K562 (cell line): ENCODE measurements at regions not wholly inside any gene's neighbourhood (a gene's known extent, or its start where the extent isn't known, plus 50 kb on each side); places are given as distances from the start of the nearest gene placed in this dataset.

ENCODE experiments used
- ATAC-seq: fragments of 200-7000 bp; cut with Tn5 transposase; 3 replicates; pipeline ENCODE4 v1.9.1; 2020; ENCODE audit warnings: moderate library complexity
- BruUV-seq: library from RNA; stranded (reverse); fragments of 400-500 nt; replicated peaks from 2 replicates; lab custom pipeline; 2021; lab: Mats Ljungman, UMichigan
- CTCF ChIA-PET: fragments of 300-600 bp; formaldehyde crosslinking; extraction: SDS; loops from one replicate; lab custom pipeline; 2021; ENCODE audit warnings: low intra/inter-chr PET ratio; lab: Yijun Ruan, JAX
- POLR2A ChIA-PET: fragments of 300-600, 350-650 bp; sonication (Branson Sonifier 250); formaldehyde crosslinking; extraction: SDS; loops from one replicate; lab custom pipeline; 2021; ENCODE audit warnings: antibody characterized with exemption, inconsistent platforms; lab: Yijun Ruan, JAX
- DNase-seq, 4 experiments: peaks; one replicate each; pipeline versions ENCODE4 v3.0.0 to v3.0.0-alpha.2; 2011 to 2018; ENCODE audit warnings: low spot score in 3 of 4, mixed read lengths in 3 of 4; ENCODE audit errors: extremely low read depth in 1 of 4
- FAIRE-seq: peaks from 2 replicates; lab custom pipeline; 2011; peaks lifted over from hg19 to GRCh38; lab: Jason Lieb, UNC
- H2AFZ ChIP-seq: 2 replicates; pipeline ENCODE4 v1.6.0; 2011; ENCODE audit warnings: low read depth, low read length, control low read depth, inconsistent platforms
- H3K27ac ChIP-seq: fragments of 200-600 bp; 3 replicates; pipeline ENCODE4 v1.8.0; 2011; ENCODE audit warnings: low read depth, mild to moderate bottlenecking, control low read depth, inconsistent platforms, low read length, moderate library complexity, mixed read lengths; ENCODE audit errors: extremely low read depth
- H3K27me3 ChIP-seq, 2 experiments: fragments of 300-600 bp in 1 of 2; 2 replicates in 1 of 2; 3 replicates in 1 of 2; pipeline versions ENCODE4 v1.6.0 to v1.8.0; 2011; ENCODE audit warnings: inconsistent platforms in 2 of 2, low read length in 2 of 2, mild to moderate bottlenecking in 1 of 2, mixed read lengths in 1 of 2, moderate library complexity in 1 of 2; ENCODE audit not compliant: control insufficient read depth in 2 of 2, insufficient read depth in 2 of 2
- H3K36me3 ChIP-seq: fragments of 300-600 bp; 3 replicates; pipeline ENCODE4 v1.8.0; 2011; ENCODE audit warnings: mild to moderate bottlenecking, low read length, inconsistent platforms; ENCODE audit not compliant: control insufficient read depth, insufficient read depth
- H3K4me1 ChIP-seq, 2 experiments: fragments of 200-600 bp in 1 of 2; replicated peaks in 1 of 2; 2 replicates in 1 of 2; 3 replicates in 1 of 2; pipeline versions ENCODE4 v1.5.1 to v1.8.0; 2011; ENCODE audit warnings: inconsistent platforms in 2 of 2, low read length in 2 of 2, mild to moderate bottlenecking in 1 of 2, mixed read lengths in 1 of 2, moderate library complexity in 1 of 2; ENCODE audit not compliant: control insufficient read depth in 2 of 2, insufficient read depth in 2 of 2
- H3K4me2 ChIP-seq: 2 replicates; pipeline ENCODE4 v1.6.1; 2011; ENCODE audit warnings: low read length, control low read depth, inconsistent platforms, mixed read lengths; ENCODE audit not compliant: insufficient read depth
- H3K4me3 ChIP-seq: fragments of 200-600 bp; sonication (generic), shearing (Covaris generic); 2 replicates; pipeline ENCODE4 v1.5.1; 2016; ENCODE audit warnings: control low read depth, inconsistent platforms
- H3K79me2 ChIP-seq: fragments of 200-600 bp; 3 replicates; pipeline ENCODE4 v1.8.0; 2011; ENCODE audit warnings: low read length, inconsistent platforms; ENCODE audit not compliant: control insufficient read depth, insufficient read depth
- H3K9ac ChIP-seq, 2 experiments: 2 replicates each; pipeline versions ENCODE4 v1.6.0 to v1.6.1; 2011; ENCODE audit warnings: low read depth in 2 of 2, low read length in 2 of 2, control low read depth in 1 of 2, inconsistent platforms in 1 of 2, mild to moderate bottlenecking in 1 of 2, mixed read lengths in 1 of 2; ENCODE audit not compliant: insufficient read depth in 1 of 2
- H3K9me1 ChIP-seq: one replicate; pipeline ENCODE4 v1.6.0; 2011; ENCODE audit warnings: inconsistent platforms, mild to moderate bottlenecking, low read length, moderate library complexity; ENCODE audit not compliant: control insufficient read depth, insufficient read depth
- H3K9me3 ChIP-seq: replicated peaks from 2 replicates; pipeline ENCODE4 v1.5.1; 2011; ENCODE audit warnings: low read depth, low read length, inconsistent platforms; ENCODE audit not compliant: control insufficient read depth, insufficient read depth
- H4K20me1 ChIP-seq: replicated peaks from 2 replicates; pipeline ENCODE4 v1.6.1; 2011; ENCODE audit warnings: low read length, inconsistent platforms, mixed read lengths; ENCODE audit not compliant: control insufficient read depth, insufficient read depth
- KLF6 ChIP-seq: fragments of 250-450 bp; sonication (Bioruptor Pico); IDR thresholded peaks from 2 replicates; pipeline ENCODE4 v1.4.0; 2020; ENCODE audit warnings: mild to moderate bottlenecking, moderate library complexity, borderline replicate concordance
- LCOR ChIP-seq: sonication (generic); formaldehyde crosslinking; IDR thresholded peaks from 2 replicates; pipeline ENCODE4 v1.8.0; 2022; ENCODE audit warnings: mild to moderate bottlenecking, missing genetic modification reagents
- NELFE ChIP-seq: IDR thresholded peaks from 2 replicates; pipeline ENCODE4 v1.6.1; 2011; ENCODE audit warnings: mild to moderate bottlenecking; ENCODE audit not compliant: insufficient read depth, insufficient read length
- OTX1 ChIP-seq: fragments of 450-650 bp; formaldehyde crosslinking; IDR thresholded peaks from 2 replicates; pipeline ENCODE4 v1.4.0; 2022; ENCODE audit warnings: mild to moderate bottlenecking
- SAFB2 ChIP-seq: fragments of 200-400 bp; formaldehyde crosslinking; IDR thresholded peaks from 2 replicates; pipeline ENCODE4 v1.6.1; 2018; ENCODE audit warnings: borderline replicate concordance, low read length, low read depth, moderate library complexity; ENCODE audit not compliant: severe bottlenecking
- SP2 ChIP-seq: IDR thresholded peaks from 2 replicates; pipeline ENCODE4 v1.6.1; 2011; ENCODE audit warnings: mild to moderate bottlenecking, low read depth, low read length, moderate library complexity; ENCODE audit not compliant: poor library complexity, severe bottlenecking; ENCODE audit errors: extremely low read depth
- ZNF316 ChIP-seq: fragments of 450-650 bp; IDR thresholded peaks from 2 replicates; pipeline ENCODE4 v1.6.1; 2016
- WGBS: fragments of 100-300 bp; shearing (Covaris generic); methylation state at CpG from one replicate; pipeline ENCODE4 v1.1.6; 2016; ENCODE audit warnings: low coverage, mixed read lengths; ENCODE audit not compliant: insufficient coverage; ENCODE audit errors: missing lambda C conversion rate; 5-methylcytosine and 5-hydroxymethylcytosine counted together
- in situ Hi-C: fragments of 300-500 bp; cut with MboI; formaldehyde crosslinking; loops from 4 replicates; pipeline ENCODE4 v1.15.0; 2018; ENCODE audit warnings: inconsistent platforms, mixed read lengths
- intact Hi-C: fragments of 100-400 bp; cut with micrococcal nuclease; formaldehyde crosslinking; loops from 2 replicates; pipeline ENCODE4 v1.14.2; 2022
- TF ChIP-seq, protein P1 (sequence below): sonication (generic); formaldehyde crosslinking; IDR thresholded peaks from 2 replicates; pipeline ENCODE4 v1.8.0; 2022; ENCODE audit warnings: mild to moderate bottlenecking, missing genetic modification reagents
- TF ChIP-seq, protein P2 (sequence below): fragments of 250-450 bp; sonication (Bioruptor Pico); IDR thresholded peaks from 2 replicates; pipeline ENCODE4 v1.4.0; 2020; ENCODE audit warnings: mild to moderate bottlenecking, moderate library complexity, borderline replicate concordance
- TF ChIP-seq, protein P3 (sequence below): fragments of 450-650 bp; conservative IDR thresholded peaks from 2 replicates; pipeline ENCODE4 v1.6.1; 2016; ENCODE audit warnings: missing genetic modification characterization, low read depth, mild to moderate bottlenecking, control low read depth, missing compliant biosample characterization

DNA sequence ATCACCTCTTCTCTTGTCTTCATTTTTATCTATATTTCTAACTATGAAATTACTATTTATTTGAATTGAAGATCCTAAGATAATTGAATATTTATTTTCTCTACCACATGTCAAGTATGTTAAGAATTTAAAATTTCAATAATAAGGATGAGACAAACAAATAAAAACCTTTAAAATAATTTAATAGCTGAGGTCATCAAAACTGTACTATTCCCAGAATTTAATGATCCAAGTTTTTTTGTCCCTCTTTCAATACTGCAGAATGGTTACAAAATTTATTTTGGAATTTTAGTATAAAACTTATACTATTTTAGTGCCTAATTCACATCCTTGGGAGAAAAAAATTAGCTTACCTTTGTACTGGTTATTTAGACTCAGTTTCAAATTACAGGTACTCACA is 774.9 kb downstream of the ROBO2 start:
- Histone ChIP-seq H3K9me1 (no peaks in the 10 kb centered on the region), H3K79me2 (no peaks in the 10 kb centered on the region), H3K27ac (no peak overlapping the region), H3K4me1 (no peaks in the 10 kb centered on the region), H3K9me3 (no peaks in the 10 kb centered on the region; the same call in 1 of the 2 replicates), H3K4me2 (no peak overlapping the region), H3K27me3 (no peaks in the 10 kb centered on the region), H3K36me3 (no peaks in the 10 kb centered on the region), H3K4me3 (no peak overlapping the region), H2AFZ (no peak overlapping the region), H4K20me1 (no peaks in the 10 kb centered on the region), H3K9ac (no peak overlapping the region)
- ATAC-seq (no peak), FAIRE-seq (no peak), DNase-seq (no peak)
- intact Hi-C loops, result no loop called here
- in situ Hi-C loops, result no loop called here
- ChIA-PET POLR2A (no interaction called here), CTCF (no interaction called here)
- no TSS peak for BruUV-seq
- TF ChIP-seq ZNF316, result 0 out of 2 replicates have a peak, but pooled peaks have one; percentile 18
- TF ChIP-seq SP2, result no peak

DNA sequence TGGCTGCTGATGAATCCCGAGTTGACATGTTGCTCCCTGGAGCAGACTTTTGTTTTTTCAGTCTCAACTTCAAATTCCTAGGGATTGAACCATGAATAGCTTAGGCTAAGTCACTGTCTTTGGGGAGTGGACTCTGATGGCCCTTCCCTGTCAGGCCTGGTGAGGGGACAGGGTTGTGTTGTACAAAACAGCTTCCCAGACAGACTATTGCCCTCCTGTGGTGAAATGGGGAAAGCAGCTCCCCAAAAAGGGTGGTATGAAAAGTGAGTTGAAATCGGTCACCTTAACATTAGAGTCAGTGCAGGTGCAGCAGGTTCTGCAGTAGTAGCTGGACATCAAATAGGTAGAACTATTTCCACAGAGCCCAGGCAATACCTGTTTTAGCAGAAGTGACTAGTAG is 775.6 kb downstream of the ROBO2 start:
- ATAC-seq (no peak), DNase-seq (peak in 1 of 4 experiments; percentile 1), FAIRE-seq (no peak)
- 0% methylated on average over 2 of the region's 2 CpGs for WGBS
- H3K4me3 ChIP-seq, result no peak overlapping the region
- ChIA-PET POLR2A (no interaction called here), CTCF (no interaction called here)
- H3K4me2 ChIP-seq, result no peak overlapping the region
- no peak overlapping the region for H2AFZ ChIP-seq
- no TSS peak for BruUV-seq
- no peaks in the 10 kb centered on the region for H3K9me1 ChIP-seq
- no peaks in the 10 kb centered on the region for H3K4me1 ChIP-seq
- H3K36me3 ChIP-seq, result no peaks in the 10 kb centered on the region
- intact Hi-C loops (no loop called here), in situ Hi-C loops (no loop called here)
- no peaks in the 10 kb centered on the region for H3K27me3 ChIP-seq
- H3K27ac ChIP-seq, result no peak overlapping the region
- no peaks in the 10 kb centered on the region; the same call in 1 of the 2 replicates for H3K9me3 ChIP-seq
- H4K20me1 ChIP-seq, result no peaks in the 10 kb centered on the region
- H3K79me2 ChIP-seq, result no peaks in the 10 kb centered on the region
- H3K9ac ChIP-seq, result no peak overlapping the region
- TF ChIP-seq, protein P1, sequence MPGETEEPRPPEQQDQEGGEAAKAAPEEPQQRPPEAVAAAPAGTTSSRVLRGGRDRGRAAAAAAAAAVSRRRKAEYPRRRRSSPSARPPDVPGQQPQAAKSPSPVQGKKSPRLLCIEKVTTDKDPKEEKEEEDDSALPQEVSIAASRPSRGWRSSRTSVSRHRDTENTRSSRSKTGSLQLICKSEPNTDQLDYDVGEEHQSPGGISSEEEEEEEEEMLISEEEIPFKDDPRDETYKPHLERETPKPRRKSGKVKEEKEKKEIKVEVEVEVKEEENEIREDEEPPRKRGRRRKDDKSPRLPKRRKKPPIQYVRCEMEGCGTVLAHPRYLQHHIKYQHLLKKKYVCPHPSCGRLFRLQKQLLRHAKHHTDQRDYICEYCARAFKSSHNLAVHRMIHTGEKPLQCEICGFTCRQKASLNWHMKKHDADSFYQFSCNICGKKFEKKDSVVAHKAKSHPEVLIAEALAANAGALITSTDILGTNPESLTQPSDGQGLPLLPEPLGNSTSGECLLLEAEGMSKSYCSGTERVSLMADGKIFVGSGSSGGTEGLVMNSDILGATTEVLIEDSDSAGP (CRISPR knock-in tag), result no peak
- TF ChIP-seq, protein P2, sequence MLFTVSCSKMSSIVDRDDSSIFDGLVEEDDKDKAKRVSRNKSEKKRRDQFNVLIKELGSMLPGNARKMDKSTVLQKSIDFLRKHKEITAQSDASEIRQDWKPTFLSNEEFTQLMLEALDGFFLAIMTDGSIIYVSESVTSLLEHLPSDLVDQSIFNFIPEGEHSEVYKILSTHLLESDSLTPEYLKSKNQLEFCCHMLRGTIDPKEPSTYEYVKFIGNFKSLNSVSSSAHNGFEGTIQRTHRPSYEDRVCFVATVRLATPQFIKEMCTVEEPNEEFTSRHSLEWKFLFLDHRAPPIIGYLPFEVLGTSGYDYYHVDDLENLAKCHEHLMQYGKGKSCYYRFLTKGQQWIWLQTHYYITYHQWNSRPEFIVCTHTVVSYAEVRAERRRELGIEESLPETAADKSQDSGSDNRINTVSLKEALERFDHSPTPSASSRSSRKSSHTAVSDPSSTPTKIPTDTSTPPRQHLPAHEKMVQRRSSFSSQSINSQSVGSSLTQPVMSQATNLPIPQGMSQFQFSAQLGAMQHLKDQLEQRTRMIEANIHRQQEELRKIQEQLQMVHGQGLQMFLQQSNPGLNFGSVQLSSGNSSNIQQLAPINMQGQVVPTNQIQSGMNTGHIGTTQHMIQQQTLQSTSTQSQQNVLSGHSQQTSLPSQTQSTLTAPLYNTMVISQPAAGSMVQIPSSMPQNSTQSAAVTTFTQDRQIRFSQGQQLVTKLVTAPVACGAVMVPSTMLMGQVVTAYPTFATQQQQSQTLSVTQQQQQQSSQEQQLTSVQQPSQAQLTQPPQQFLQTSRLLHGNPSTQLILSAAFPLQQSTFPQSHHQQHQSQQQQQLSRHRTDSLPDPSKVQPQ (CRISPR knock-in tag), result no peak
- no peak for TF ChIP-seq OTX1
- TF ChIP-seq NELFE, result no peak
- TF ChIP-seq SAFB2, result no peak
- no peak for TF ChIP-seq LCOR (CRISPR knock-in tag)
- TF ChIP-seq, protein P3, sequence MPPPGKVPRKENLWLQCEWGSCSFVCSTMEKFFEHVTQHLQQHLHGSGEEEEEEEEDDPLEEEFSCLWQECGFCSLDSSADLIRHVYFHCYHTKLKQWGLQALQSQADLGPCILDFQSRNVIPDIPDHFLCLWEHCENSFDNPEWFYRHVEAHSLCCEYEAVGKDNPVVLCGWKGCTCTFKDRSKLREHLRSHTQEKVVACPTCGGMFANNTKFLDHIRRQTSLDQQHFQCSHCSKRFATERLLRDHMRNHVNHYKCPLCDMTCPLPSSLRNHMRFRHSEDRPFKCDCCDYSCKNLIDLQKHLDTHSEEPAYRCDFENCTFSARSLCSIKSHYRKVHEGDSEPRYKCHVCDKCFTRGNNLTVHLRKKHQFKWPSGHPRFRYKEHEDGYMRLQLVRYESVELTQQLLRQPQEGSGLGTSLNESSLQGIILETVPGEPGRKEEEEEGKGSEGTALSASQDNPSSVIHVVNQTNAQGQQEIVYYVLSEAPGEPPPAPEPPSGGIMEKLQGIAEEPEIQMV (tag), result no peak
- TF ChIP-seq KLF6 (CRISPR knock-in tag), result no peak
